H1 (cell line): ENCODE measurements at regions not wholly inside any gene's neighbourhood (a gene's known extent, or its start where the extent isn't known, plus 50 kb on each side); places are given as distances from the start of the nearest gene placed in this dataset.

Source experiments
- EGR1 ChIP-seq: IDR thresholded peaks from 2 replicates; pipeline ENCODE4 v1.6.1; 2011; ENCODE audit warnings: low read depth, low read length, borderline replicate concordance
- RAD21 ChIP-seq, 2 experiments: IDR thresholded peaks in 1 of 2; conservative IDR thresholded peaks in 1 of 2; 2 replicates each; pipeline ENCODE4 v1.6.1; 2011; ENCODE audit warnings: low read depth in 2 of 2, low read length in 2 of 2, improper control_type of control experiment in 1 of 2, inconsistent platforms in 1 of 2, mild to moderate bottlenecking in 1 of 2, moderate library complexity in 1 of 2
- SIRT6 ChIP-seq: IDR thresholded peaks from one replicate; pipeline ENCODE4 v1.7.1; 2012; ENCODE audit warnings: low read length, inconsistent platforms
- TBP ChIP-seq: IDR thresholded peaks from 2 replicates; pipeline ENCODE4 v1.6.1; 2011; ENCODE audit warnings: low read depth, low read length, improper control_type of control experiment
- USF2 ChIP-seq: IDR thresholded peaks from 2 replicates; pipeline ENCODE4 v1.6.1; 2011; ENCODE audit warnings: low read length, improper control_type of control experiment
- TF ChIP-seq, protein P1 (sequence below): fragments of 300-600 bp; sonication (generic); IDR thresholded peaks from 2 replicates; pipeline ENCODE4 v1.7.1; 2012; ENCODE audit warnings: low read length, moderate library complexity, mild to moderate bottlenecking, inconsistent platforms; ENCODE audit not compliant: insufficient replicate concordance
- TF ChIP-seq, protein P2 (sequence below): IDR thresholded peaks from 2 replicates; pipeline ENCODE4 v1.6.1; 2012; ENCODE audit warnings: inconsistent platforms
- TF ChIP-seq, protein P3 (sequence below), 3 experiments: IDR thresholded peaks; 1 replicate in 2 of 3; 2 replicates in 1 of 3; pipeline versions ENCODE4 v1.5.1 to v1.6.1; 2011; ENCODE audit warnings: low read length in 3 of 3, mild to moderate bottlenecking in 3 of 3, inconsistent platforms in 2 of 3, low read depth in 1 of 3, moderate library complexity in 1 of 3; ENCODE audit not compliant: insufficient read depth in 1 of 3; ENCODE audit errors: control extremely low read depth in 1 of 3

GRCh38 chr13:94950303-94950702, 238.0 kb upstream of the SOX21 start (continued):
- TF ChIP-seq, protein P1, sequence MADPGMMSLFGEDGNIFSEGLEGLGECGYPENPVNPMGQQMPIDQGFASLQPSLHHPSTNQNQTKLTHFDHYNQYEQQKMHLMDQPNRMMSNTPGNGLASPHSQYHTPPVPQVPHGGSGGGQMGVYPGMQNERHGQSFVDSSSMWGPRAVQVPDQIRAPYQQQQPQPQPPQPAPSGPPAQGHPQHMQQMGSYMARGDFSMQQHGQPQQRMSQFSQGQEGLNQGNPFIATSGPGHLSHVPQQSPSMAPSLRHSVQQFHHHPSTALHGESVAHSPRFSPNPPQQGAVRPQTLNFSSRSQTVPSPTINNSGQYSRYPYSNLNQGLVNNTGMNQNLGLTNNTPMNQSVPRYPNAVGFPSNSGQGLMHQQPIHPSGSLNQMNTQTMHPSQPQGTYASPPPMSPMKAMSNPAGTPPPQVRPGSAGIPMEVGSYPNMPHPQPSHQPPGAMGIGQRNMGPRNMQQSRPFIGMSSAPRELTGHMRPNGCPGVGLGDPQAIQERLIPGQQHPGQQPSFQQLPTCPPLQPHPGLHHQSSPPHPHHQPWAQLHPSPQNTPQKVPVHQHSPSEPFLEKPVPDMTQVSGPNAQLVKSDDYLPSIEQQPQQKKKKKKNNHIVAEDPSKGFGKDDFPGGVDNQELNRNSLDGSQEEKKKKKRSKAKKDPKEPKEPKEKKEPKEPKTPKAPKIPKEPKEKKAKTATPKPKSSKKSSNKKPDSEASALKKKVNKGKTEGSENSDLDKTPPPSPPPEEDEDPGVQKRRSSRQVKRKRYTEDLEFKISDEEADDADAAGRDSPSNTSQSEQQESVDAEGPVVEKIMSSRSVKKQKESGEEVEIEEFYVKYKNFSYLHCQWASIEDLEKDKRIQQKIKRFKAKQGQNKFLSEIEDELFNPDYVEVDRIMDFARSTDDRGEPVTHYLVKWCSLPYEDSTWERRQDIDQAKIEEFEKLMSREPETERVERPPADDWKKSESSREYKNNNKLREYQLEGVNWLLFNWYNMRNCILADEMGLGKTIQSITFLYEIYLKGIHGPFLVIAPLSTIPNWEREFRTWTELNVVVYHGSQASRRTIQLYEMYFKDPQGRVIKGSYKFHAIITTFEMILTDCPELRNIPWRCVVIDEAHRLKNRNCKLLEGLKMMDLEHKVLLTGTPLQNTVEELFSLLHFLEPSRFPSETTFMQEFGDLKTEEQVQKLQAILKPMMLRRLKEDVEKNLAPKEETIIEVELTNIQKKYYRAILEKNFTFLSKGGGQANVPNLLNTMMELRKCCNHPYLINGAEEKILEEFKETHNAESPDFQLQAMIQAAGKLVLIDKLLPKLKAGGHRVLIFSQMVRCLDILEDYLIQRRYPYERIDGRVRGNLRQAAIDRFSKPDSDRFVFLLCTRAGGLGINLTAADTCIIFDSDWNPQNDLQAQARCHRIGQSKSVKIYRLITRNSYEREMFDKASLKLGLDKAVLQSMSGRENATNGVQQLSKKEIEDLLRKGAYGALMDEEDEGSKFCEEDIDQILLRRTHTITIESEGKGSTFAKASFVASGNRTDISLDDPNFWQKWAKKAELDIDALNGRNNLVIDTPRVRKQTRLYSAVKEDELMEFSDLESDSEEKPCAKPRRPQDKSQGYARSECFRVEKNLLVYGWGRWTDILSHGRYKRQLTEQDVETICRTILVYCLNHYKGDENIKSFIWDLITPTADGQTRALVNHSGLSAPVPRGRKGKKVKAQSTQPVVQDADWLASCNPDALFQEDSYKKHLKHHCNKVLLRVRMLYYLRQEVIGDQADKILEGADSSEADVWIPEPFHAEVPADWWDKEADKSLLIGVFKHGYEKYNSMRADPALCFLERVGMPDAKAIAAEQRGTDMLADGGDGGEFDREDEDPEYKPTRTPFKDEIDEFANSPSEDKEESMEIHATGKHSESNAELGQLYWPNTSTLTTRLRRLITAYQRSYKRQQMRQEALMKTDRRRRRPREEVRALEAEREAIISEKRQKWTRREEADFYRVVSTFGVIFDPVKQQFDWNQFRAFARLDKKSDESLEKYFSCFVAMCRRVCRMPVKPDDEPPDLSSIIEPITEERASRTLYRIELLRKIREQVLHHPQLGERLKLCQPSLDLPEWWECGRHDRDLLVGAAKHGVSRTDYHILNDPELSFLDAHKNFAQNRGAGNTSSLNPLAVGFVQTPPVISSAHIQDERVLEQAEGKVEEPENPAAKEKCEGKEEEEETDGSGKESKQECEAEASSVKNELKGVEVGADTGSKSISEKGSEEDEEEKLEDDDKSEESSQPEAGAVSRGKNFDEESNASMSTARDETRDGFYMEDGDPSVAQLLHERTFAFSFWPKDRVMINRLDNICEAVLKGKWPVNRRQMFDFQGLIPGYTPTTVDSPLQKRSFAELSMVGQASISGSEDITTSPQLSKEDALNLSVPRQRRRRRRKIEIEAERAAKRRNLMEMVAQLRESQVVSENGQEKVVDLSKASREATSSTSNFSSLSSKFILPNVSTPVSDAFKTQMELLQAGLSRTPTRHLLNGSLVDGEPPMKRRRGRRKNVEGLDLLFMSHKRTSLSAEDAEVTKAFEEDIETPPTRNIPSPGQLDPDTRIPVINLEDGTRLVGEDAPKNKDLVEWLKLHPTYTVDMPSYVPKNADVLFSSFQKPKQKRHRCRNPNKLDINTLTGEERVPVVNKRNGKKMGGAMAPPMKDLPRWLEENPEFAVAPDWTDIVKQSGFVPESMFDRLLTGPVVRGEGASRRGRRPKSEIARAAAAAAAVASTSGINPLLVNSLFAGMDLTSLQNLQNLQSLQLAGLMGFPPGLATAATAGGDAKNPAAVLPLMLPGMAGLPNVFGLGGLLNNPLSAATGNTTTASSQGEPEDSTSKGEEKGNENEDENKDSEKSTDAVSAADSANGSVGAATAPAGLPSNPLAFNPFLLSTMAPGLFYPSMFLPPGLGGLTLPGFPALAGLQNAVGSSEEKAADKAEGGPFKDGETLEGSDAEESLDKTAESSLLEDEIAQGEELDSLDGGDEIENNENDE, result no peak
- TF ChIP-seq RAD21 (IDR thresholded peaks at IDR 0.05 in 1 of 2, conservative IDR thresholded peaks at IDR 0.05 in 1 of 2; ENCODE audit: low read depth in 2 of 2, low read length in 2 of 2) (peak; percentile 69 to 78), SIRT6 (no peak), EGR1 (no peak), USF2 (no peak), TBP (no peak)
- TF ChIP-seq, protein P2, sequence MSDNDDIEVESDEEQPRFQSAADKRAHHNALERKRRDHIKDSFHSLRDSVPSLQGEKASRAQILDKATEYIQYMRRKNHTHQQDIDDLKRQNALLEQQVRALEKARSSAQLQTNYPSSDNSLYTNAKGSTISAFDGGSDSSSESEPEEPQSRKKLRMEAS, result no peak
- TF ChIP-seq, protein P3, sequence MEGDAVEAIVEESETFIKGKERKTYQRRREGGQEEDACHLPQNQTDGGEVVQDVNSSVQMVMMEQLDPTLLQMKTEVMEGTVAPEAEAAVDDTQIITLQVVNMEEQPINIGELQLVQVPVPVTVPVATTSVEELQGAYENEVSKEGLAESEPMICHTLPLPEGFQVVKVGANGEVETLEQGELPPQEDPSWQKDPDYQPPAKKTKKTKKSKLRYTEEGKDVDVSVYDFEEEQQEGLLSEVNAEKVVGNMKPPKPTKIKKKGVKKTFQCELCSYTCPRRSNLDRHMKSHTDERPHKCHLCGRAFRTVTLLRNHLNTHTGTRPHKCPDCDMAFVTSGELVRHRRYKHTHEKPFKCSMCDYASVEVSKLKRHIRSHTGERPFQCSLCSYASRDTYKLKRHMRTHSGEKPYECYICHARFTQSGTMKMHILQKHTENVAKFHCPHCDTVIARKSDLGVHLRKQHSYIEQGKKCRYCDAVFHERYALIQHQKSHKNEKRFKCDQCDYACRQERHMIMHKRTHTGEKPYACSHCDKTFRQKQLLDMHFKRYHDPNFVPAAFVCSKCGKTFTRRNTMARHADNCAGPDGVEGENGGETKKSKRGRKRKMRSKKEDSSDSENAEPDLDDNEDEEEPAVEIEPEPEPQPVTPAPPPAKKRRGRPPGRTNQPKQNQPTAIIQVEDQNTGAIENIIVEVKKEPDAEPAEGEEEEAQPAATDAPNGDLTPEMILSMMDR (IDR thresholded peaks at IDR 0.05; ENCODE audit: control extremely low read depth in 1 of 3, insufficient read depth in 1 of 3, low read depth in 1 of 3, low read length in 3 of 3), result peak; percentile 38 to 64 (median 53)
